Mesenchymal stem cell (in vitro differentiated cells and primary cell): ENCODE measurements at regions not wholly inside any gene's neighbourhood (a gene's known extent, or its start where the extent isn't known, plus 50 kb on each side); places are given as distances from the start of the nearest gene placed in this dataset.

ENCODE experiments used
- DNase-seq: peaks from one replicate; pipeline ENCODE4 v3.0.0-alpha.2; 2013
- H2AFZ ChIP-seq: one replicate; pipeline ENCODE4 v1.6.1; 2013; ENCODE audit warnings: low read depth, mild to moderate bottlenecking, control low read depth, inconsistent platforms, low read length, moderate library complexity
- H2AK5ac ChIP-seq: 2 replicates; pipeline ENCODE4 v1.6.1; 2013; ENCODE audit warnings: low read length, moderate library complexity, mild to moderate bottlenecking, inconsistent platforms; ENCODE audit not compliant: severe bottlenecking
- H2BK120ac ChIP-seq: one replicate; pipeline ENCODE4 v1.6.1; 2013; ENCODE audit warnings: low read depth, mild to moderate bottlenecking, inconsistent platforms, low read length, moderate library complexity
- H2BK12ac ChIP-seq, 2 experiments: one replicate each; pipeline ENCODE4 v1.6.1; 2013; ENCODE audit warnings: inconsistent platforms in 2 of 2, low read length in 2 of 2, mild to moderate bottlenecking in 2 of 2, moderate library complexity in 2 of 2, control low read depth in 1 of 2
- H2BK15ac ChIP-seq: one replicate; pipeline ENCODE4 v1.6.1; 2013; ENCODE audit warnings: mild to moderate bottlenecking, low read depth, inconsistent platforms; ENCODE audit not compliant: poor library complexity, severe bottlenecking
- H2BK5ac ChIP-seq: 2 replicates; pipeline ENCODE4 v1.6.1; 2013; ENCODE audit warnings: low read depth, mild to moderate bottlenecking, low read length, control low read depth, inconsistent platforms; ENCODE audit not compliant: poor library complexity, severe bottlenecking
- H3K14ac ChIP-seq, 2 experiments: one replicate each; pipeline ENCODE4 v1.6.1; 2013; ENCODE audit warnings: inconsistent platforms in 2 of 2, low read length in 2 of 2, control low read depth in 1 of 2, mild to moderate bottlenecking in 1 of 2, moderate library complexity in 1 of 2
- H3K18ac ChIP-seq, 2 experiments: one replicate each; pipeline ENCODE4 v1.6.1; 2013; ENCODE audit warnings: inconsistent platforms in 2 of 2, low read length in 2 of 2, control low read depth in 1 of 2, low read depth in 1 of 2, mild to moderate bottlenecking in 1 of 2
- H3K23ac ChIP-seq, 2 experiments: one replicate each; pipeline ENCODE4 v1.6.1; 2013; ENCODE audit warnings: inconsistent platforms in 2 of 2, low read length in 2 of 2, mild to moderate bottlenecking in 2 of 2, moderate library complexity in 2 of 2, control low read depth in 1 of 2
- H3K27ac ChIP-seq: 2 replicates; pipeline ENCODE4 v1.5.1; 2013; ENCODE audit warnings: mild to moderate bottlenecking, moderate library complexity, low read length, control low read depth, inconsistent platforms; ENCODE audit not compliant: poor library complexity, severe bottlenecking
- H3K27me3 ChIP-seq, 2 experiments: 2 replicates each; pipeline versions ENCODE4 v1.6.1 to v1.7.0; 2013; ENCODE audit warnings: low read length in 2 of 2, mild to moderate bottlenecking in 2 of 2, moderate library complexity in 2 of 2, control low read depth in 1 of 2, inconsistent platforms in 1 of 2; ENCODE audit not compliant: control insufficient read depth in 1 of 2, insufficient read depth in 1 of 2
- H3K36me3 ChIP-seq, 2 experiments: 2 replicates each; pipeline versions ENCODE4 v1.6.1 to v1.7.0; 2013; ENCODE audit warnings: low read length in 2 of 2, control low read depth in 1 of 2, inconsistent platforms in 1 of 2, low read depth in 1 of 2, mild to moderate bottlenecking in 1 of 2; ENCODE audit not compliant: insufficient read depth in 2 of 2, control insufficient read depth in 1 of 2
- H3K4ac ChIP-seq, 2 experiments: one replicate each; pipeline ENCODE4 v1.6.1; 2013; ENCODE audit warnings: inconsistent platforms in 2 of 2, low read length in 2 of 2, mild to moderate bottlenecking in 2 of 2, moderate library complexity in 2 of 2, control low read depth in 1 of 2, low read depth in 1 of 2
- H3K4me1 ChIP-seq: 2 replicates; pipeline ENCODE4 v1.6.1; 2013; ENCODE audit warnings: low read depth, low read length, control low read depth; ENCODE audit not compliant: control insufficient read depth, insufficient read depth
- H3K4me2 ChIP-seq: 2 replicates; pipeline ENCODE4 v1.6.1; 2013; ENCODE audit warnings: low read length, mild to moderate bottlenecking, inconsistent platforms; ENCODE audit not compliant: poor library complexity, severe bottlenecking
- H3K4me3 ChIP-seq, 2 experiments: 2 replicates each; pipeline versions ENCODE4 v1.5.1 to v1.7.0; 2013; ENCODE audit warnings: low read length in 2 of 2, mild to moderate bottlenecking in 2 of 2, control low read depth in 1 of 2, low read depth in 1 of 2; ENCODE audit not compliant: insufficient read depth in 1 of 2
- H3K79me1 ChIP-seq: replicated peaks from 2 replicates; pipeline ENCODE4 v1.6.1; 2013; ENCODE audit warnings: mild to moderate bottlenecking, control low read depth, low read length, inconsistent platforms; ENCODE audit not compliant: poor library complexity, severe bottlenecking
- H3K9ac ChIP-seq: 2 replicates; pipeline ENCODE4 v1.7.0; 2013; ENCODE audit warnings: mild to moderate bottlenecking, low read length, moderate library complexity
- H3K9me3 ChIP-seq: 2 replicates; pipeline ENCODE4 v1.7.0; 2013; ENCODE audit warnings: mild to moderate bottlenecking, low read length; ENCODE audit not compliant: control insufficient read depth
- H4K8ac ChIP-seq: one replicate; pipeline ENCODE4 v1.6.1; 2013; ENCODE audit warnings: inconsistent platforms, mild to moderate bottlenecking, low read length, moderate library complexity
- H4K91ac ChIP-seq: one replicate; pipeline ENCODE4 v1.6.1; 2013; ENCODE audit warnings: mild to moderate bottlenecking, low read length, inconsistent platforms
- WGBS: methylation state at CpG from one replicate; pipeline ENCODE4 v1.1.7; 2013; ENCODE audit warnings: mixed read lengths; 5-methylcytosine and 5-hydroxymethylcytosine counted together

GRCh38 chr4:123573866-123574508, 177.4 kb downstream of the SPRY1 start:
- WGBS: 91% methylated on average over 8 of the region's 8 CpGs
- no peak overlapping the region for H3K9ac ChIP-seq
- no peaks in the 10 kb centered on the region for H3K27me3 ChIP-seq
- H3K18ac ChIP-seq: peak overlapping the region in 1 of 2 experiments; percentile 46
- no peak overlapping the region for H2AK5ac ChIP-seq
- no peak for DNase-seq
- peaks cover 3% of the 10 kb centered on the region for H3K9me3 ChIP-seq
- H4K91ac ChIP-seq: no peak overlapping the region
- H2BK120ac ChIP-seq: no peak overlapping the region
- H3K79me1 ChIP-seq: no peaks in the 10 kb centered on the region
- no peaks in the 10 kb centered on the region for H3K36me3 ChIP-seq
- H3K23ac ChIP-seq: no peak overlapping the region
- peak overlapping the region in 1 of 2 experiments; percentile 45 for H2BK12ac ChIP-seq
- H3K4me1 ChIP-seq: no peaks in the 10 kb centered on the region
- H4K8ac ChIP-seq: no peak overlapping the region
- no peak overlapping the region for H2BK15ac ChIP-seq
- H3K14ac ChIP-seq: no peak overlapping the region
- no peak overlapping the region for H2BK5ac ChIP-seq
- H2AFZ ChIP-seq: peak overlapping the region; percentile 5
- H3K4me2 ChIP-seq: no peak overlapping the region
- H3K4ac ChIP-seq: no peak overlapping the region
- no peak overlapping the region for H3K27ac ChIP-seq
- H3K4me3 ChIP-seq: no peak overlapping the region

- H3K4me2 ChIP-seq: no peak overlapping the region
- H3K23ac ChIP-seq: no peak overlapping the region
- H3K79me1 ChIP-seq: no peaks in the 10 kb centered on the region
- 83% methylated on average over 3 of the region's 4 CpGs for WGBS
- H2BK120ac ChIP-seq: no peak overlapping the region
- DNase-seq: peak; percentile 28
- no peak overlapping the region for H3K27ac ChIP-seq
- no peak overlapping the region for H2BK5ac ChIP-seq
- no peak overlapping the region for H2AK5ac ChIP-seq
- peak overlapping the region; percentile 15 to 29 for H2BK12ac ChIP-seq
- H2AFZ ChIP-seq: no peak overlapping the region
- H3K14ac ChIP-seq: no peak overlapping the region
- H3K36me3 ChIP-seq: no peaks in the 10 kb centered on the region
- no peaks in the 10 kb centered on the region for H3K27me3 ChIP-seq
- no peak overlapping the region for H4K8ac ChIP-seq
- no peak overlapping the region for H3K18ac ChIP-seq
- H3K4me3 ChIP-seq: no peak overlapping the region
- no peak overlapping the region for H3K4ac ChIP-seq
- H3K9me3 ChIP-seq: peaks cover 11% of the 10 kb centered on the region
- H3K9ac ChIP-seq: no peak overlapping the region
- H3K4me1 ChIP-seq: no peaks in the 10 kb centered on the region
- H2BK15ac ChIP-seq: no peak overlapping the region
- H4K91ac ChIP-seq: no peak overlapping the region
Observed at GRCh38 chr4:123575291-123575690, 178.7 kb downstream of the SPRY1 start.

- H4K91ac ChIP-seq: no peak overlapping the region
- no peak overlapping the region for H3K18ac ChIP-seq
Observed at GRCh38 chr4:123577225-123577906, 180.8 kb downstream of the SPRY1 start.

GRCh38 chr4:123578276-123579029, 181.9 kb downstream of the SPRY1 start:
- Histone ChIP-seq H2AFZ (no peak overlapping the region), H2BK15ac (no peak overlapping the region), H2AK5ac (no peak overlapping the region), H4K8ac (no peak overlapping the region), H3K4me2 (no peak overlapping the region), H3K4me1 (no peaks in the 10 kb centered on the region), H3K23ac (no peak overlapping the region), H2BK5ac (no peak overlapping the region), H4K91ac (no peak overlapping the region), H3K18ac (no peak overlapping the region), H3K4ac (no peak overlapping the region), H3K14ac (no peak overlapping the region), H3K9ac (no peak overlapping the region), H3K4me3 (no peak overlapping the region), H2BK120ac (no peak overlapping the region), H2BK12ac (no peak overlapping the region), H3K27ac (no peak overlapping the region), H3K9me3 (peaks cover 29% of the 10 kb centered on the region), H3K79me1 (no peaks in the 10 kb centered on the region), H3K27me3 (no peaks in the 10 kb centered on the region), H3K36me3 (no peaks in the 10 kb centered on the region)
- WGBS: 100% methylated on average over 2 of the region's 3 CpGs
- no peak for DNase-seq

More at GRCh38 chr4:123577225-123577906, 180.8 kb downstream of the SPRY1 start:
- DNase-seq: no peak
- Histone ChIP-seq H3K27ac (no peak overlapping the region), H2AK5ac (no peak overlapping the region), H4K8ac (no peak overlapping the region), H2AFZ (no peak overlapping the region), H3K9me3 (peaks cover 30% of the 10 kb centered on the region), H3K4me3 (no peak overlapping the region), H3K4ac (no peak overlapping the region), H3K4me1 (no peaks in the 10 kb centered on the region), H3K79me1 (no peaks in the 10 kb centered on the region), H2BK120ac (no peak overlapping the region), H3K14ac (no peak overlapping the region), H3K27me3 (no peaks in the 10 kb centered on the region), H3K4me2 (no peak overlapping the region), H3K9ac (no peak overlapping the region), H3K23ac (no peak overlapping the region), H2BK12ac (peak overlapping the region in 1 of 2 experiments; percentile 35), H3K36me3 (no peaks in the 10 kb centered on the region), H2BK5ac (no peak overlapping the region), H2BK15ac (no peak overlapping the region)
- 81% methylated on average over 5 of the region's 5 CpGs for WGBS
